Mucosa of rectum (tissue), 2 donors: ENCODE measurements at regions not wholly inside any gene's neighbourhood (a gene's known extent, or its start where the extent isn't known, plus 50 kb on each side); places are given as distances from the start of the nearest gene placed in this dataset.
"Not testable (repeated sequence)": the region's sequence is repeated elsewhere in the genome, so short reads cannot be mapped to it uniquely, and the experiment has no call there.

ENCODE experiments used
- H3K27ac ChIP-seq, 2 donors: one replicate each; pipeline ENCODE4 v1.7.0; 2013; ENCODE audit warnings: inconsistent platforms in 2 of 2, low read depth in 2 of 2, low read length in 2 of 2
- H3K27me3 ChIP-seq, 2 donors: one replicate each; pipeline ENCODE4 v1.7.0; 2013; ENCODE audit warnings: low read length in 2 of 2; ENCODE audit not compliant: control insufficient read depth in 2 of 2, insufficient read depth in 2 of 2
- H3K36me3 ChIP-seq, 2 donors: one replicate each; pipeline ENCODE4 v1.7.0; 2013; ENCODE audit warnings: low read length in 2 of 2; ENCODE audit not compliant: control insufficient read depth in 2 of 2, insufficient read depth in 2 of 2
- H3K4me1 ChIP-seq, 2 donors: one replicate each; pipeline ENCODE4 v1.7.0; 2013; ENCODE audit warnings: low read length in 2 of 2, mild to moderate bottlenecking in 1 of 2; ENCODE audit not compliant: control insufficient read depth in 2 of 2, insufficient read depth in 2 of 2
- H3K4me3 ChIP-seq, 2 donors: one replicate each; pipeline ENCODE4 v1.7.0; 2013; ENCODE audit warnings: low read length in 2 of 2
- H3K9ac ChIP-seq, 2 donors: one replicate each; pipeline ENCODE4 v1.7.0; 2013; ENCODE audit warnings: low read length in 2 of 2, low read depth in 1 of 2, mild to moderate bottlenecking in 1 of 2
- H3K9me3 ChIP-seq, 2 donors: one replicate each; pipeline ENCODE4 v1.7.0; 2013; ENCODE audit warnings: low read length in 2 of 2; ENCODE audit not compliant: control insufficient read depth in 2 of 2
- donor health status: healthy.
- donor health status: Normal muscosa, but diverticular disease.

GRCh38 chr1:173257805-173258204 is 50.7 kb upstream of the TNFSF4 start:
- Histone ChIP-seq H3K36me3 (no peaks in the 10 kb centered on the region), H3K4me3 (no peak overlapping the region), H3K27me3 (no peaks in the 10 kb centered on the region), H3K9me3 (peaks cover 0 to 4% of the 10 kb centered on the region in 2 donors), H3K4me1 (no peaks in the 10 kb centered on the region), H3K27ac (no peak overlapping the region), H3K9ac (no peak overlapping the region)

GRCh38 chr1:173258479-173259264 is 51.5 kb upstream of the TNFSF4 start:
- Histone ChIP-seq H3K27ac (no peak overlapping the region), H3K4me1 (no peaks in the 10 kb centered on the region), H3K36me3 (no peaks in the 10 kb centered on the region), H3K27me3 (no peaks in the 10 kb centered on the region), H3K4me3 (no peak overlapping the region), H3K9ac (no peak overlapping the region), H3K9me3 (peaks cover 0 to 4% of the 10 kb centered on the region in 2 donors)

- not testable (repeated sequence) for H3K27me3 ChIP-seq, H3K9ac ChIP-seq, H3K27ac ChIP-seq, H3K36me3 ChIP-seq, H3K9me3 ChIP-seq, H3K4me3 ChIP-seq, H3K4me1 ChIP-seq
Observed at GRCh38 chr1:173260329-173260728, 53.2 kb upstream of the TNFSF4 start.

DNA sequence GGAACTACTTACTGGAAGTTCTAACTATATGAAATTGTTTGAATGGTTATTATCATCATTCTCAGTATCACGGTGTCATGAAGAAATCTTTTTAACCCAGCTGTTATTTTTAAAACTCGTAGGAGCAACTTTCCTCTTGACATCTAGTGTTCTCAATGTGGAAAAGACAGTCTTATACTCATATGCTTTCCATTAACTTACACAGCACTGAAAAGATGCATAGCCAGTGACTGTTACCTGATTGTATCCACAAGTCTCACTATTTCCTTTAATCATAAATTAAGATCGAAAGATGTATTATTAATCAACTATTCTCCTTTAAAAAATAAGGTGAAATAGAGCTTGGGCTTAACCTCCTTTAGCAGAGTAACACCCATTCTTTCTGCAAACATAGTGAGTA is 59.7 kb upstream of the TNFSF4 start:
- no peak overlapping the region for H3K9ac ChIP-seq
- no peaks in the 10 kb centered on the region for H3K27me3 ChIP-seq
- H3K4me1 ChIP-seq = no peaks in the 10 kb centered on the region
- H3K9me3 ChIP-seq = no peaks in the 10 kb centered on the region
- H3K4me3 ChIP-seq = no peak overlapping the region
- H3K27ac ChIP-seq = no peak overlapping the region
- no peaks in the 10 kb centered on the region for H3K36me3 ChIP-seq

GRCh38 chr1:173267453-173267945 is 60.4 kb upstream of the TNFSF4 start:
- Histone ChIP-seq H3K27me3 (no peaks in the 10 kb centered on the region), H3K9ac (no peak overlapping the region), H3K27ac (no peak overlapping the region), H3K4me1 (no peaks in the 10 kb centered on the region), H3K4me3 (no peak overlapping the region), H3K9me3 (no peaks in the 10 kb centered on the region), H3K36me3 (no peaks in the 10 kb centered on the region)

- Histone ChIP-seq H3K9ac (no peak overlapping the region), H3K4me1 (no peaks in the 10 kb centered on the region), H3K27ac (no peak overlapping the region), H3K36me3 (no peaks in the 10 kb centered on the region), H3K9me3 (no peaks in the 10 kb centered on the region), H3K4me3 (no peak overlapping the region), H3K27me3 (no peaks in the 10 kb centered on the region)
Observed at GRCh38 chr1:173268261-173268660, 61.1 kb upstream of the TNFSF4 start.

- Histone ChIP-seq H3K9ac (no peak overlapping the region), H3K9me3 (no peaks in the 10 kb centered on the region), H3K36me3 (no peaks in the 10 kb centered on the region), H3K27me3 (no peaks in the 10 kb centered on the region), H3K27ac (no peak overlapping the region), H3K4me1 (no peaks in the 10 kb centered on the region), H3K4me3 (no peak overlapping the region)
Observed at GRCh38 chr1:173268786-173269277, 61.7 kb upstream of the TNFSF4 start.

DNA sequence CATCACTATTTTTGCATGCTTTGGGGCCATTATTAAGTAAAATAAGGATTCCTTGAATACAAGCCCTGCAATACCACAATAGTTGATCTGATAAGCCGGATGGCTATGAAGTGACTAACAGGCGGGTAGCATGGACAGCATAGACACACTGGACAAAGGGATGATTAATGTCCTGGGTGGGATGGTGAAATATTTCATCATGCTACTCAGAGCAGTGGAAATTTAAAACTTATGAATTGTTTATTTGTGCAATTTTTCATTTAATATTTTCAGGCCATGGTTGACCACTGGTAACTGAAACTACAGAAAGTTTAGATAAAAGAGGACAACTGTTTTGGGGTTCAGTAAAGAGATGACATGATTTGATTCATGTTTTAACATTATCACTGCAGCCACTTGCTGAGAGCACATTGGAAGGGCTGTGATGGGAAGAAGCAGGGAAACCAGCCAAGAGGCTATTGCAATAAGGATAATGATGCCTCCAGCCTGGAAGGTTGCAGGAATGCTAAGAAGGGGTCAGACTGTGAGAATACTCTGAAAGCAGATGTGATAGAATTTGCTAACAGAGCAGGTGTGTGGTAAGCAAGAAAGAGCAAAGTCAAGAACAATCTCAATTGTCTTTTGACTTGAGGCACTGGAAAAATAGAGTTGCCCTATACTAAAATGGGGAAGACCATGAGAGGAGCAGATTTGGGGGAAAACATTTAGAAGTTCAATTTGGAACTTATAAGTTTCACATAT is 62.5 kb upstream of the TNFSF4 start:
- Histone ChIP-seq H3K27me3 (no peaks in the 10 kb centered on the region), H3K9ac (no peak overlapping the region), H3K4me3 (no peak overlapping the region), H3K27ac (no peak overlapping the region), H3K4me1 (no peaks in the 10 kb centered on the region), H3K9me3 (no peaks in the 10 kb centered on the region), H3K36me3 (no peaks in the 10 kb centered on the region)

DNA sequence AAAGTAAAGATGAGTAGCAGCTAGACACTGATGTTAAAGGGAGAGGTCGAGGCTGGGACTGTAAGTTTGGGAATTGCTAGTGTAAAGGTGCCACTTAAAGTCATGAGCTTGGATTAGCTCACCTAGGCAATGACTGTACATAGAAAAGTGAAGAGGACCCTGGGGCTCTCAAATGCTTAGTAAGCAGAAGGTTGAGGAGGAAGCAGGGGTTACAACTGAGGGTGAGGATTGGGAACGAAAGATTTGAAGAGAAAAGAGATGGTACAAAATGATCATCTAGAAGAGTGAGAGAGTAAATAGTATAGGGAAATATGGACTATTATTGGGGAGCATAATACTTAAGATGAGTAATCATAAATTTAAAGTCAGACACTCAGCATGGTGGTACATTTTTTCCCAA is 63.1 kb upstream of the TNFSF4 start:
- Histone ChIP-seq H3K9me3 (no peaks in the 10 kb centered on the region), H3K4me3 (no peak overlapping the region), H3K36me3 (no peaks in the 10 kb centered on the region), H3K4me1 (no peaks in the 10 kb centered on the region), H3K27me3 (no peaks in the 10 kb centered on the region), H3K27ac (no peak overlapping the region), H3K9ac (no peak overlapping the region)

DNA sequence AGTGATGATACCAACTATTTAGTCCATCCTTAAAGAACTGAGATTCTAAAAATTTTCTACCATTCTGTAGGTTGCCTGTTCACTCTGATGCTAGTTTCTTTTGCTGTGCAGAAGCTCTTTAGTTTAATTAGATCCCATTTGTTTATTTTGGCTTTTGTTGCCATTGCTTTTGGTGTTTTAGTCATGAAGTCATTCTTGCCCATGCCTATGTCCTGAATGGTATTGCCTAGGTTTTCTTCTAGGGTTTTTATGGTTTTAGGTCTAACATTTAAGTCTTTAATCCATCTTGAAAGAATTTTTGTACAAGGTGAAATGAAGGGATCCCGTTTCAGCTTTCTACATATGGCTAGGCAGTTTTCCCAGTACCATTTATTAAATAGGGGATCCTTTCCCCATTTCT is 63.9 kb upstream of the TNFSF4 start:
- H3K9ac ChIP-seq, H3K36me3 ChIP-seq, H3K27ac ChIP-seq, H3K27me3 ChIP-seq, H3K9me3 ChIP-seq, H3K4me3 ChIP-seq, H3K4me1 ChIP-seq: not testable (repeated sequence)
